ENCODE measurements at regions not wholly inside any gene's neighbourhood (a gene's known extent, or its start where the extent isn't known, plus 50 kb on each side); places are given as distances from the start of the nearest gene placed in this dataset.

DNA sequence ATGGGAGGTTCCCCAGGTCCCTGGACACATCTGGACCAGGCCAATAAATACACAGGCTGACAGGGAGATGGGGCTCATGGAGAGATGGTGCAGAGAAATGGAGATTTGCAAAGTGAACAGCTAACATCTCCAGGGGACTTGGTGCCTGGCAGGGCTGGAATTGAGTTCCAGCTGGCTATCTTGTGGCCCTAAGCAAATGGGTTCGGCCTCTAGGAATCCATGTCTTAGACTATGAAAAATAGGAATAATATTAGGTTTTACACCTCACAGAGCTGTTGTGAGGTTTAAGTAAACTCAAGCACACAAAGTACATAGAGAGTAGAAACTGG is 82.9 kb upstream of the SPATA12 start:
- FAIRE-seq (no peak), DNase-seq (ENCODE audit: insufficient read length, low spot score) (no peak)
- TF ChIP-seq, protein P1, sequence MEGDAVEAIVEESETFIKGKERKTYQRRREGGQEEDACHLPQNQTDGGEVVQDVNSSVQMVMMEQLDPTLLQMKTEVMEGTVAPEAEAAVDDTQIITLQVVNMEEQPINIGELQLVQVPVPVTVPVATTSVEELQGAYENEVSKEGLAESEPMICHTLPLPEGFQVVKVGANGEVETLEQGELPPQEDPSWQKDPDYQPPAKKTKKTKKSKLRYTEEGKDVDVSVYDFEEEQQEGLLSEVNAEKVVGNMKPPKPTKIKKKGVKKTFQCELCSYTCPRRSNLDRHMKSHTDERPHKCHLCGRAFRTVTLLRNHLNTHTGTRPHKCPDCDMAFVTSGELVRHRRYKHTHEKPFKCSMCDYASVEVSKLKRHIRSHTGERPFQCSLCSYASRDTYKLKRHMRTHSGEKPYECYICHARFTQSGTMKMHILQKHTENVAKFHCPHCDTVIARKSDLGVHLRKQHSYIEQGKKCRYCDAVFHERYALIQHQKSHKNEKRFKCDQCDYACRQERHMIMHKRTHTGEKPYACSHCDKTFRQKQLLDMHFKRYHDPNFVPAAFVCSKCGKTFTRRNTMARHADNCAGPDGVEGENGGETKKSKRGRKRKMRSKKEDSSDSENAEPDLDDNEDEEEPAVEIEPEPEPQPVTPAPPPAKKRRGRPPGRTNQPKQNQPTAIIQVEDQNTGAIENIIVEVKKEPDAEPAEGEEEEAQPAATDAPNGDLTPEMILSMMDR (IDR thresholded peaks at IDR 0.05; ENCODE audit: insufficient read depth, missing control alignments): no peak

DNA sequence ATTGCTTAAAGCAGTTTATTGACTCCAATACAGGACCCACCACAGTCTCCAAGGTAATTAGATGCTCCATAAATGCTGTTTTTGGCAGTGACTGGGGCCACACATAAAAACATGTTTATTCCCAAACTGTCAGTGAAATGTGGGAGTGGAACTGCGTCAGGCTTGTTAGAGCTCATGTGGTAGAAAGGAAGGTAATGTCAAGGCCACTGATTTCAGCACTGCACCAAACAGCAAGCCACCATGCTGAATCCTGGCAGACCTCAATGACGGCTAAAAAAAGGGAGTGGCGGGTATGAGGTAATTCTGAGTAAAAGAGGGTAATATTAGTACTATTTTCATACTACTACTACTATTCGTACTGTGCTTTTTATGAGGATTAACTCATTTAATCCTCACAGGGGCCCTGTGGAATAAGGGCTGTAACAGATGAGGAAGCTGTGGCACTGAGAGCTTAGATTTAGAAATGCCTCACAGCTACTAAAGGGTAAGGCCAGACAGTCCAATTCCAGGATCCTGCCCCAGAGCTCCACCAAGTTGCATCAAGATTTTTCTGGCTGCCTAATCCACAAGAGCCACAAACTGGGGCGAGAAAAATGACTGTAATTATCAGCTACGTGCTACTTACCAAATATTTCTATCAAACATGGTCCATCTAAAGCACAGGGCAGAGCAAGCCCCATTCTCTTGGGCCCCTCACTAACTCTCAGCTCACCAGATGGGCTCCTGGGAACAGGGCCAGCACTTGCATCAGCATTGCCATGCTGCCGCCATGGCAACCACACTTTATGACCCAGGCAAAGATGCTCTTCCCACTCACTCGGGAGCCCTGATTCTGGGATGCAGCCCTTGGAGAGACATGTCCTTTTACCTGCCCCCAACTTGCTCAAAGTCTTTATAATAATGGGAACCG is 83.6 kb upstream of the SPATA12 start:
- TF ChIP-seq, protein P1 (IDR thresholded peaks at IDR 0.05; ENCODE audit: insufficient read depth, missing control alignments): no peak
- FAIRE-seq: no peak
- DNase-seq (ENCODE audit: insufficient read length, low spot score): no peak

DNA sequence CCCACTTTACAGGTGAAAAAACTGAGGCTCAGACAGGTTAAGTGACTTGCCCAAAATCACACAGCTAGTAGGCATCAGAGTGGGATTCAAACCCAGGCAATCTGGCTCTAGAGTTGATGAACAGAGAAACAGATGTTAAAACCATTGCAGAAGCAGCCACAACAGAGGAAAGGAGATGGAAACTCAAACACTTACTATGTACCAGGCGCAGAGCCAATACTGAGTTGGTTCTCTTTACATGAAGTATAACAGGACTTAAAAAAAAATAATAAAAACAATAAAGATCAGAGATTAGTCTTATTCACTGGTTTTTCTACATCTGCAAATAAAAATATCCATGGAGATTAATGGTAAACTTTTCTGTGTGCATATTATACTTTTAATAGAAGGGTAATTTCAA is 84.9 kb upstream of the SPATA12 start:
- DNase-seq (ENCODE audit: insufficient read length, low spot score) (no peak), FAIRE-seq (no peak)
- TF ChIP-seq, protein P1 (IDR thresholded peaks at IDR 0.05; ENCODE audit: insufficient read depth, missing control alignments): no peak

DNA sequence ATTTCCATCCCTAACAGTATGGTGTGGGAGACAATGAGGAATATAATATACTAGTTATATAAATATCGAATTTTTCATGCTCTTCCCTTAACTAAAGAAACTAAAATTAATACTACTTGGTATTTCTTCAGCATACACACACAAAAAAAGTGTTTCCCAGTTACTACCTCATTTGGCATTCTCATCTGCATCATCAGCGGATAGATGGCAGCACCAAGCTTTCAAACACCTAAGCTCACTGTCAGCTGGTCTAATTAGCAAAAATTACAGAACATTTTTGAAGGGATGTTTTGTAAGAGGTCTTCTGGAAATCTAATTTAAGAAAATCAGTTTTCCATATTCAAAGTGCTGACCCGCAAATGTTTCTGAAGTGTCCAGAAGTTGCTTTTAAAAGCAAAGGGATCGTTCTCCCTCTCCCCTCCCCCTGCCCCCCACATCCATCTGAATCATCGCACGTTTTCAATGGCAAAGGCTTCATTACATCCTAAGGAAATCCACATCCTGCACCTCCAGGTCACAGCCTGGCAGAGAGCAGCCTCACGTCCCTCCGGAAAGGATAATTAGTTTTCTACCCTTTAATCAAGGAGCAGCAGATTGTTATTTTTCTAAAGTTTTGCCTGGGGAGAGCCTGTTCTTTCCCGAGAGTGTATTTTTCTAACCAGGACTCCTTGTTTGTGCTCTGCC is 86.1 kb upstream of the SPATA12 start:
- DNase-seq (ENCODE audit: insufficient read length, low spot score): no peak
- FAIRE-seq: no peak

DNA sequence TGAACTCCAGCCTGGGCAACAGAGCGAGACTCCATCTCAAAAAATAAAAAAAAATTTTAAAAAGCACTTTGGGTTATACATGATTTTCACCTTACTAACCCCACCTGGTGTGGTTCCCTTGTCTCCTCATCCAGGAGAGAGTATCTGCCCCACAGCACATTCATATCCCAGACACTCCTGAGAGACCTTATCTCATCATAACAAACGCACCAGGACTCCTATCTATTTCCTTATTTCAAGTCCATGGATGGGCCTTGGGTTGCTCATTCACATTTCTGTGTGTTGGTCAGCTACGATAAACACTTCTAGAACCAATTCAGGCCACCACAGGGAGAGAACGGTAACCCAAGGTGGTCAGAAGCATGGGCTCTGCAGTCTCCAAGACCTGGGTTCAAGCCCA is 88.6 kb upstream of the SPATA12 start:
- TF ChIP-seq, protein P1 (IDR thresholded peaks at IDR 0.05; ENCODE audit: insufficient read depth, missing control alignments): no peak
- no peak for DNase-seq (ENCODE audit: insufficient read length, low spot score)
- no peak for FAIRE-seq

More for the DNA sequence above, 86.1 kb upstream of the SPATA12 start:
- TF ChIP-seq, protein P1 (IDR thresholded peaks at IDR 0.05; ENCODE audit: insufficient read depth, missing control alignments): no peak

DNA sequence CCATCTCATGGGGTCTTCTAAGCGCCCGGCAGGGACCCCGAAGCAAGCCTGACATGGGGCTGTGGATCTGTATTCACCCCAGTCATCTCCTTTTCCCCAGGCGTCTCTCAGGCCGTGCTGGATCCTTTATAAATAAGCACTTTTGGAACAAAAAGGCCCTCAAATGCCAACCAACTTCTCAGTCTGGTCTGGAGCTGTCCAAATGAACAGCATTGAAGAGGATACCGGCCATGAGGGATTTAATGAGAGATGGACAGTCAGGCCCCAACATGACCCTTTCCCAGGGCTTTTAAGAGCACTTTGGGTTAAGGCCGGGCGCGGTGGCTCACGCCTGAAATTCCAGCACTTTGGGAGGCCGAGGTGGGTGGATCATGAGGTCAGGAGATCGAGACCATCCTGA is 89.2 kb upstream of the SPATA12 start:
- no peak for DNase-seq (ENCODE audit: insufficient read length, low spot score)
- FAIRE-seq: no peak
- TF ChIP-seq, protein P1 (IDR thresholded peaks at IDR 0.05; ENCODE audit: insufficient read depth, missing control alignments): no peak

DNA sequence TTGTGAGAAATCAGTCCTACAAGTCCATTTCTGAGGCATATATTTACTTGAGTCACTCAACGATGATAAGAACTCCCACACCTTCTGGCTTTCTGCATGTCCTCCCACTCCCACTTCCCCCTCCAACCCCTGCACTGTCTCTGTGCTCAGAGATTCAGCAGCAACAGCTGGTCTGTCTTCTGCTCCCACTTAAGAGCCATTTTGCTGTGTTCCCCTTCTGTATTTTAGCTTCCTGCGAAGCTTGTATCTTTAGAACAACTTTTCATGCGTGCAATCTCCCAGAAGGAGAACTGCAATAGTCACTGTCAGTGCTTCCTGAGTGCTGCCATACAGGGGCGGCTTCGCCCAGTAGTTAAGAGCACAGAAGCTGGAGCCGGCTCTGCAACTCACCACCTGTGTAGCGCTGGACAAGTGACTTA is 90.0 kb upstream of the SPATA12 start:
- TF ChIP-seq, protein P1 (IDR thresholded peaks at IDR 0.05; ENCODE audit: insufficient read depth, missing control alignments): no peak
- FAIRE-seq (no peak), DNase-seq (ENCODE audit: insufficient read length, low spot score) (no peak)
